HepG2 (cell line): ENCODE measurements at regions not wholly inside any gene's neighbourhood (a gene's known extent, or its start where the extent isn't known, plus 50 kb on each side); places are given as distances from the start of the nearest gene placed in this dataset.

Experiments used
- ATAC-seq: fragments of 200-7000 bp; cut with Tn5 transposase; 3 replicates; pipeline ENCODE4 v1.9.1; 2020; ENCODE audit warnings: mild to moderate bottlenecking, moderate library complexity
- BruUV-seq: library from RNA; stranded (reverse); fragments of 400-500 nt; replicated peaks from 2 replicates; lab custom pipeline; 2021; lab: Mats Ljungman, UMichigan
- CTCF ChIA-PET: fragments of 300-600 bp; formaldehyde crosslinking; extraction: SDS; loops from one replicate; lab custom pipeline; 2021; ENCODE audit warnings: low total read pairs, inconsistent platforms, low intra/inter-chr PET ratio; lab: Yijun Ruan, JAX
- POLR2A ChIA-PET: fragments of 350-600 bp; sonication (Branson Sonifier 250); formaldehyde crosslinking; loops from one replicate; lab custom pipeline; 2020; ENCODE audit warnings: antibody characterized with exemption, inconsistent platforms; lab: Yijun Ruan, JAX
- DNase-seq: peaks from one replicate; pipeline ENCODE4 v3.0.0-alpha.2; 2015; ENCODE audit warnings: low spot score
- FAIRE-seq: peaks from 3 replicates; lab custom pipeline; 2011; peaks lifted over from hg19 to GRCh38; lab: Jason Lieb, UNC
- H2AFZ ChIP-seq: one replicate; pipeline ENCODE4 v1.6.1; 2011; ENCODE audit warnings: low read length, inconsistent platforms
- H3K27ac ChIP-seq: fragments of 300-600 bp; 3 replicates; pipeline ENCODE4 v1.8.0; 2011; ENCODE audit warnings: mixed run types, mild to moderate bottlenecking, mixed read lengths, low read length, inconsistent platforms; ENCODE audit not compliant: insufficient read depth; ENCODE audit errors: extremely low read length
- H3K27me3 ChIP-seq, 2 experiments: fragments of 200-600 bp in 1 of 2; 2 replicates in 1 of 2; 3 replicates in 1 of 2; pipeline versions ENCODE4 v1.6.0 to v1.8.0; 2011; ENCODE audit warnings: low read length in 2 of 2, mild to moderate bottlenecking in 2 of 2, moderate library complexity in 2 of 2, inconsistent platforms in 1 of 2; ENCODE audit not compliant: insufficient read depth in 2 of 2, control insufficient read depth in 1 of 2
- H3K36me3 ChIP-seq, 2 experiments: fragments of 200-600 bp in 1 of 2; replicated peaks in 1 of 2; 2 replicates in 1 of 2; 3 replicates in 1 of 2; pipeline versions ENCODE4 v1.5.1 to v1.8.0; 2011; ENCODE audit warnings: low read length in 2 of 2, inconsistent platforms in 1 of 2; ENCODE audit not compliant: insufficient read depth in 2 of 2, control insufficient read depth in 1 of 2
- H3K4me1 ChIP-seq: 2 replicates; pipeline ENCODE4 v1.5.1; 2012; ENCODE audit warnings: low read length, inconsistent platforms; ENCODE audit not compliant: insufficient read depth
- H3K4me2 ChIP-seq: 2 replicates; pipeline ENCODE4 v1.6.0; 2011; ENCODE audit warnings: low read depth, low read length, inconsistent platforms
- H3K4me3 ChIP-seq, 3 experiments: fragments of 200-600 bp in 1 of 3; sonication (generic), shearing (Covaris generic) in 1 of 3; replicated peaks in 1 of 3; 2 replicates each; pipeline ENCODE4 v1.5.1; 2011 to 2016; ENCODE audit warnings: low read length in 3 of 3, inconsistent platforms in 2 of 3, low read depth in 2 of 3, mild to moderate bottlenecking in 2 of 3, control low read depth in 1 of 3, mixed read lengths in 1 of 3; ENCODE audit not compliant: insufficient read depth in 1 of 3
- H3K79me2 ChIP-seq: one replicate; pipeline ENCODE4 v1.6.1; 2011; ENCODE audit warnings: low read length, inconsistent platforms; ENCODE audit not compliant: insufficient read depth
- H3K9ac ChIP-seq: 2 replicates; pipeline ENCODE4 v1.6.0; 2011; ENCODE audit warnings: mild to moderate bottlenecking, low read depth, low read length, inconsistent platforms; ENCODE audit not compliant: insufficient read depth
- H3K9me3 ChIP-seq: 2 replicates; pipeline ENCODE4 v1.5.1; 2012; ENCODE audit warnings: mild to moderate bottlenecking, low read length
- H4K20me1 ChIP-seq: 2 replicates; pipeline ENCODE4 v1.6.0; 2011; ENCODE audit warnings: inconsistent platforms, mild to moderate bottlenecking, low read length, moderate library complexity; ENCODE audit not compliant: insufficient read depth
- ARID5B ChIP-seq: IDR thresholded peaks from 2 replicates; pipeline ENCODE4 v1.4.0; 2020; ENCODE audit warnings: mild to moderate bottlenecking, missing genetic modification reagents
- ATF7 ChIP-seq, 2 experiments: fragments of 450-650 bp in 1 of 2; sonication (generic) in 1 of 2; formaldehyde crosslinking in 1 of 2; IDR thresholded peaks; 2 replicates each; pipeline versions ENCODE4 v1.4.0 to v1.6.1; 2016 to 2020; ENCODE audit warnings: antibody characterized with exemption in 1 of 2, mild to moderate bottlenecking in 1 of 2, missing genetic modification reagents in 1 of 2
- BHLHE40 ChIP-seq: IDR thresholded peaks from 2 replicates; pipeline ENCODE4 v1.6.1; 2011; ENCODE audit warnings: low read length, improper control_type of control experiment
- CREB1 ChIP-seq, 2 experiments: fragments of 450-650 bp in 1 of 2; IDR thresholded peaks; 2 replicates each; pipeline ENCODE4 v1.6.1; 2016 to 2017; ENCODE audit warnings: control low read depth in 1 of 2, mild to moderate bottlenecking in 1 of 2, missing compliant biosample characterization in 1 of 2, missing genetic modification characterization in 1 of 2
- GTF2F1 ChIP-seq: fragments of 150-350 bp; IDR thresholded peaks from 2 replicates; pipeline ENCODE4 v1.6.1; 2014; ENCODE audit warnings: low read length
- HMGA1 ChIP-seq: sonication (generic); formaldehyde crosslinking; conservative IDR thresholded peaks from 2 replicates; pipeline ENCODE4 v1.4.0; 2020; ENCODE audit warnings: missing genetic modification reagents
- MTF2 ChIP-seq: sonication (generic); formaldehyde crosslinking; IDR thresholded peaks from 2 replicates; pipeline ENCODE4 v1.5.0; 2020; ENCODE audit warnings: missing genetic modification reagents, borderline replicate concordance
- PLSCR1 ChIP-seq: sonication (generic); formaldehyde crosslinking; IDR thresholded peaks from 2 replicates; pipeline ENCODE4 v1.5.0; 2020; ENCODE audit warnings: missing genetic modification reagents, mild to moderate bottlenecking, borderline replicate concordance
- PTBP1 ChIP-seq: fragments of 200-400 bp; formaldehyde crosslinking; IDR thresholded peaks from 2 replicates; pipeline ENCODE4 v1.6.1; 2018; ENCODE audit warnings: low read length, low read depth; ENCODE audit not compliant: poor library complexity, severe bottlenecking
- ZBTB46 ChIP-seq: sonication (generic); formaldehyde crosslinking; IDR thresholded peaks from 2 replicates; pipeline ENCODE4 v1.4.0; 2020; ENCODE audit warnings: mild to moderate bottlenecking, missing genetic modification reagents, borderline replicate concordance
- ZNF326 ChIP-seq: sonication (generic); formaldehyde crosslinking; IDR thresholded peaks from 2 replicates; pipeline ENCODE4 v1.4.0; 2020; ENCODE audit warnings: missing genetic modification reagents, borderline replicate concordance
- ZNF335 ChIP-seq: sonication (generic); formaldehyde crosslinking; IDR thresholded peaks from 2 replicates; pipeline ENCODE4 v1.4.0; 2020; ENCODE audit warnings: missing genetic modification reagents
- ZNF468 ChIP-seq: sonication (generic); formaldehyde crosslinking; IDR thresholded peaks from 2 replicates; pipeline ENCODE4 v1.8.0; 2022; ENCODE audit warnings: mild to moderate bottlenecking, moderate library complexity, missing genetic modification reagents
- ZNF713 ChIP-seq: sonication (generic); formaldehyde crosslinking; IDR thresholded peaks from 2 replicates; pipeline ENCODE4 v1.4.0; 2020; ENCODE audit warnings: mild to moderate bottlenecking, missing genetic modification reagents
- ZNF740 ChIP-seq: sonication (generic); formaldehyde crosslinking; IDR thresholded peaks from 2 replicates; pipeline ENCODE4 v1.4.0; 2020; ENCODE audit warnings: missing genetic modification reagents
- ZNF766 ChIP-seq: sonication (generic); formaldehyde crosslinking; IDR thresholded peaks from 2 replicates; pipeline ENCODE4 v1.5.0; 2020; ENCODE audit warnings: missing genetic modification reagents, borderline replicate concordance
- ZSCAN12 ChIP-seq: sonication (generic); formaldehyde crosslinking; IDR thresholded peaks from 2 replicates; pipeline ENCODE4 v1.9.0; 2021; ENCODE audit warnings: mild to moderate bottlenecking, missing genetic modification reagents
- ZSCAN25 ChIP-seq: sonication (generic); formaldehyde crosslinking; IDR thresholded peaks from 2 replicates; pipeline ENCODE4 v1.8.0; 2022; ENCODE audit warnings: mild to moderate bottlenecking, missing genetic modification reagents
- WGBS: methylation state at CpG from one replicate; pipeline ENCODE4 v1.1.6; 2017; ENCODE audit warnings: low lambda C conversion rate; 5-methylcytosine and 5-hydroxymethylcytosine counted together
- in situ Hi-C: cut with HindIII; loops from 2 replicates; pipeline ENCODE4 v1.10.0; 2017; ENCODE audit warnings: low pct_unique_long_range_greater_than_20kb; ENCODE audit not compliant: extremely low pct_ligation_motif_present
- intact Hi-C: fragments of 100-400 bp; cut with micrococcal nuclease; formaldehyde crosslinking; loops from one replicate; pipeline ENCODE4 v1.10.0; 2022; ENCODE audit not compliant: unreplicated experiment

- TF ChIP-seq ZNF335 (CRISPR knock-in tag) (no peak), ATF7 (IDR thresholded peaks at IDR 0.05) (no peak), ATF7 (CRISPR knock-in tag; IDR thresholded peaks at IDR 0.05) (no peak), ZNF766 (CRISPR knock-in tag) (no peak), MTF2 (CRISPR knock-in tag) (no peak), ZSCAN25 (no peak), ZBTB46 (CRISPR knock-in tag) (no peak), PTBP1 (no peak), CREB1 (IDR thresholded peaks at IDR 0.05) (no peak), CREB1 (CRISPR knock-in tag; IDR thresholded peaks at IDR 0.05) (no peak), HMGA1 (CRISPR knock-in tag) (no peak), ZNF713 (CRISPR knock-in tag) (no peak)
Observed at GRCh38 chr9:23232831-23233230, 593.2 kb downstream of the ELAVL2 start (continued).

GRCh38 chr9:23243523-23243922 is 582.5 kb downstream of the ELAVL2 start:
- no peak overlapping the region for H3K27ac ChIP-seq
- H2AFZ ChIP-seq, result no peak overlapping the region
- no TSS peak for BruUV-seq
- intact Hi-C loops (no loop called here), in situ Hi-C loops (no loop called here)
- H3K36me3 ChIP-seq, result no peaks in the 10 kb centered on the region
- no peak overlapping the region for H3K4me2 ChIP-seq
- H4K20me1 ChIP-seq, result no peaks in the 10 kb centered on the region
- no peaks in the 10 kb centered on the region for H3K27me3 ChIP-seq
- H3K4me3 ChIP-seq, result no peak overlapping the region
- WGBS, result 5% methylated on average over 1 of the region's 1 CpG
- TF ChIP-seq PLSCR1 (CRISPR knock-in tag) (no peak), ZNF740 (CRISPR knock-in tag) (no peak), ARID5B (CRISPR knock-in tag) (no peak), ZNF468 (CRISPR knock-in tag) (no peak), GTF2F1 (no peak), ZNF326 (CRISPR knock-in tag) (no peak), ZSCAN12 (CRISPR knock-in tag) (no peak), BHLHE40 (no peak)
- POLR2A ChIA-PET, result no interaction called here
- no peak for DNase-seq
- no peaks in the 10 kb centered on the region for H3K4me1 ChIP-seq
- CTCF ChIA-PET, result no interaction called here
- H3K9ac ChIP-seq, result no peak overlapping the region
- no peak for ATAC-seq
- no peak for FAIRE-seq
- peaks cover 72% of the 10 kb centered on the region for H3K9me3 ChIP-seq
- no peaks in the 10 kb centered on the region for H3K79me2 ChIP-seq
